ENCODE measurements at regions not wholly inside any gene's neighbourhood (a gene's known extent, or its start where the extent isn't known, plus 50 kb on each side); places are given as distances from the start of the nearest gene placed in this dataset.
"Not testable (repeated sequence)": the region's sequence is repeated elsewhere in the genome, so short reads cannot be mapped to it uniquely, and the experiment has no call there.

DNA sequence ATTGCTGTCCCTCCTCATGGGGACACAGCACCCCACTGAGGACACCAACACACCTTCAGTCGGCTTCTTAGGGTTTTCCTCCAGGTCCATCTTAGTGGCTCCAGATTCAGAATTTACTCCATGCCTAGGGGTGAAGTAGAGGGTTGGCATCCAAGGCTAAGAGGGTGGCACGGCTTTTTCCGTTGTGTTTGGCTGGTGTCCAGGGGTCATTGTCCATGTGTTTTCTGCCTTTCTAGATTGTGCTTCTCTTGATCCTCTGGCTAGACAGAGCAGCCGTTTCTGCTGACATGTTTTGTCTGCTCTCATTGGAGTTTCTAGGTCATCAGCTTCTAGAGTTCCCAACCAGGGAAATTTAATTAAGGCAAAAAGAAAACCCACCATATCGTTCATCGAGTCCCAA, 291.6 kb upstream of the CELF2 start:
- no TSS peak for BruUV-seq (replicated peaks)
- no peaks in the 10 kb centered on the region for H3K36me3 ChIP-seq (ENCODE audit: control insufficient read depth in 2 of 2, extremely low read depth in 1 of 2, insufficient read depth in 2 of 2, low read length in 2 of 2)
- no peaks in the 10 kb centered on the region for H3K4me1 ChIP-seq (ENCODE audit: control insufficient read depth, extremely low read depth, insufficient read depth, low read length)
- FAIRE-seq (no peak), DNase-seq (ENCODE audit: low read depth, low spot score) (peak; percentile 8)
- ChIA-PET POLR2A (no interaction called here), CTCF (interaction anchor here (1.1 kb wide), 1 partner anchor 220 kb away, joined by 3 read pairs; no protein-coding TSS in a partner anchor)
- dilution Hi-C loops (cut with MboI; ENCODE audit: extremely low pct_ligation_motif_present, low sequenced_read_pairs) = no loop called here
- no peak overlapping the region for H2AFZ ChIP-seq (ENCODE audit: low read depth, low read length)
- no peaks in the 10 kb centered on the region for H4K20me1 ChIP-seq (replicated peaks; ENCODE audit: control insufficient read depth, extremely low read depth, insufficient read depth, low read length)
- H3K9me3 ChIP-seq (replicated peaks; ENCODE audit: control insufficient read depth, insufficient read depth, low read length) = no peaks in the 10 kb centered on the region
- no peaks in the 10 kb centered on the region for H3K9me1 ChIP-seq (replicated peaks; ENCODE audit: control insufficient read depth, extremely low read depth, insufficient read depth, low read length)
- no peak overlapping the region for H3K4me3 ChIP-seq (replicated peaks in 1 of 3; ENCODE audit: insufficient read depth in 1 of 3, low read depth in 1 of 3, low read length in 3 of 3)
- no peaks in the 10 kb centered on the region for H3K79me2 ChIP-seq (ENCODE audit: control insufficient read depth, insufficient read depth, low read length)
- TF ChIP-seq POLR2AphosphoS5 (IDR thresholded peaks at IDR 0.05; ENCODE audit: insufficient read depth, low read depth, low read length) (no peak), JUN (IDR thresholded peaks at IDR 0.05; ENCODE audit: borderline replicate concordance, insufficient read depth, insufficient read length, low read depth) (no peak), EZH2 (IDR thresholded peaks at IDR 0.05; ENCODE audit: borderline replicate concordance, low read depth, low read length, severe bottlenecking) (no peak), FOS (IDR thresholded peaks at IDR 0.05; ENCODE audit: borderline replicate concordance, insufficient read depth, low read length) (no peak), MYC (IDR thresholded peaks at IDR 0.05; ENCODE audit: low read depth, low read length) (no peak)
- TF ChIP-seq, protein P1, sequence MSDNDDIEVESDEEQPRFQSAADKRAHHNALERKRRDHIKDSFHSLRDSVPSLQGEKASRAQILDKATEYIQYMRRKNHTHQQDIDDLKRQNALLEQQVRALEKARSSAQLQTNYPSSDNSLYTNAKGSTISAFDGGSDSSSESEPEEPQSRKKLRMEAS (IDR thresholded peaks at IDR 0.05; ENCODE audit: insufficient read depth, insufficient read length) = no peak
- TF ChIP-seq, protein P2, sequence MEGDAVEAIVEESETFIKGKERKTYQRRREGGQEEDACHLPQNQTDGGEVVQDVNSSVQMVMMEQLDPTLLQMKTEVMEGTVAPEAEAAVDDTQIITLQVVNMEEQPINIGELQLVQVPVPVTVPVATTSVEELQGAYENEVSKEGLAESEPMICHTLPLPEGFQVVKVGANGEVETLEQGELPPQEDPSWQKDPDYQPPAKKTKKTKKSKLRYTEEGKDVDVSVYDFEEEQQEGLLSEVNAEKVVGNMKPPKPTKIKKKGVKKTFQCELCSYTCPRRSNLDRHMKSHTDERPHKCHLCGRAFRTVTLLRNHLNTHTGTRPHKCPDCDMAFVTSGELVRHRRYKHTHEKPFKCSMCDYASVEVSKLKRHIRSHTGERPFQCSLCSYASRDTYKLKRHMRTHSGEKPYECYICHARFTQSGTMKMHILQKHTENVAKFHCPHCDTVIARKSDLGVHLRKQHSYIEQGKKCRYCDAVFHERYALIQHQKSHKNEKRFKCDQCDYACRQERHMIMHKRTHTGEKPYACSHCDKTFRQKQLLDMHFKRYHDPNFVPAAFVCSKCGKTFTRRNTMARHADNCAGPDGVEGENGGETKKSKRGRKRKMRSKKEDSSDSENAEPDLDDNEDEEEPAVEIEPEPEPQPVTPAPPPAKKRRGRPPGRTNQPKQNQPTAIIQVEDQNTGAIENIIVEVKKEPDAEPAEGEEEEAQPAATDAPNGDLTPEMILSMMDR (IDR thresholded peaks at IDR 0.05; ENCODE audit: extremely low read depth in 1 of 2, insufficient read depth in 1 of 2, low read depth in 1 of 2, low read length in 2 of 2) = no peak
- H3K27me3 ChIP-seq (ENCODE audit: control insufficient read depth in 2 of 2, insufficient read depth in 2 of 2, low read length in 2 of 2) = no peaks in the 10 kb centered on the region
- no peak overlapping the region for H3K4me2 ChIP-seq (ENCODE audit: insufficient read depth, low read length)
- H3K9ac ChIP-seq (replicated peaks; ENCODE audit: extremely low read depth, insufficient read depth, low read length) = no peak overlapping the region
- intact Hi-C loops (cut with micrococcal nuclease) = no loop called here
- H3K27ac ChIP-seq (ENCODE audit: insufficient read depth, low read depth, low read length) = no peak overlapping the region

DNA sequence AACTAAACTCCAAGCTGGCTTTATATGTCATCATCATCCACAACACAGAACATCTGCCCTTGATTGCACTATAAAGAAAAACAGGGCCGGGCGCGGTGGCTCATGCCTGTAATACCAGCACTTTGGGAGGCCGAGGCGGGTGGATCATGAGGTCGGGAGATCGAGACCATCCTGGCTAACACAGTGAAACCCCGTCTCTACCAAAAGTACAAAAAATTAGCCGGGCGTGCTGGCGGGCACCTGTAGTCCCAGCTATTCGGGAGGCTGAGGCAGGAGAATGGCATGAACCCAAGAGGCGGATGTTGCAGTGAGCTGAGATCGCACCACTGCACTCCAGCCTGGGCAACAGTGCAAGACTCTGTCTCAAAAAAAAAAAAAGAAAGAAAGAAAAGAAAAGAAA, 290.3 kb upstream of the CELF2 start:
- intact Hi-C loops (cut with micrococcal nuclease); CTCF ChIA-PET: not testable (repeated sequence)

More for the DNA sequence above, 290.3 kb upstream of the CELF2 start:
- H3K79me2 ChIP-seq (ENCODE audit: control insufficient read depth, insufficient read depth, low read length); DNase-seq (ENCODE audit: low read depth, low spot score); H2AFZ ChIP-seq (ENCODE audit: low read depth, low read length); H4K20me1 ChIP-seq (replicated peaks; ENCODE audit: control insufficient read depth, extremely low read depth, insufficient read depth, low read length); FAIRE-seq; POLR2A ChIA-PET; dilution Hi-C loops (cut with MboI; ENCODE audit: extremely low pct_ligation_motif_present, low sequenced_read_pairs); H3K4me3 ChIP-seq (replicated peaks in 1 of 3; ENCODE audit: insufficient read depth in 1 of 3, low read depth in 1 of 3, low read length in 3 of 3); H3K9me1 ChIP-seq (replicated peaks; ENCODE audit: control insufficient read depth, extremely low read depth, insufficient read depth, low read length); H3K27ac ChIP-seq (ENCODE audit: insufficient read depth, low read depth, low read length); H3K4me2 ChIP-seq (ENCODE audit: insufficient read depth, low read length); H3K9me3 ChIP-seq (replicated peaks; ENCODE audit: control insufficient read depth, insufficient read depth, low read length); H3K36me3 ChIP-seq (ENCODE audit: control insufficient read depth in 2 of 2, extremely low read depth in 1 of 2, insufficient read depth in 2 of 2, low read length in 2 of 2); H3K27me3 ChIP-seq (ENCODE audit: control insufficient read depth in 2 of 2, insufficient read depth in 2 of 2, low read length in 2 of 2); H3K4me1 ChIP-seq (ENCODE audit: control insufficient read depth, extremely low read depth, insufficient read depth, low read length); H3K9ac ChIP-seq (replicated peaks; ENCODE audit: extremely low read depth, insufficient read depth, low read length); BruUV-seq (replicated peaks): not testable (repeated sequence)

Measured in endothelial cell of umbilical vein (primary cell).